ENCODE measurements at regions not wholly inside any gene's neighbourhood (a gene's known extent, or its start where the extent isn't known, plus 50 kb on each side); places are given as distances from the start of the nearest gene placed in this dataset.

DNA sequence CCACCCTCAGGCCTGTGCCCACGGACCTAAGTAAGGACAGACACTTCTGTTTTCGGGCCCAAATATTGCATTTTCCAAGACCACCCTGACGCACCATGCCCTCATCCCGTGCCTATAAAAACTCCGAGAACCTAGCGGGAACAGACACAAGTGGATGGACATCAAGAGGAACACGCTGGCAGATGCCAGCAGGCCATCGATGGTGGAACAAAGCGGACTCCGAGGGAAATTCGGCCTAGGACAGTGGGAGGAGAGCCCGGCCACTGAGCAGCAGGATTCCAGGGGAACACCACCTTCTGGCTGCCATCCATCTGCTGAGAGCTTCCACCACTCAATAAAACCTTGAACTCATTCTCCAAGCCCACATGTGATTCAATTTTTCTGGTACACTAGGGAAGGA is 243.6 kb upstream of the ZWINT start:
- intact Hi-C loops (cut with DNase I): no loop called here
- DNase-seq: peak in 2 of 10 donors; percentile 52 to 55

GRCh38 chr10:56599201-56599600 is 238.1 kb upstream of the ZWINT start:
- DNase-seq: no peak
- intact Hi-C loops (cut with DNase I): no loop called here

DNA sequence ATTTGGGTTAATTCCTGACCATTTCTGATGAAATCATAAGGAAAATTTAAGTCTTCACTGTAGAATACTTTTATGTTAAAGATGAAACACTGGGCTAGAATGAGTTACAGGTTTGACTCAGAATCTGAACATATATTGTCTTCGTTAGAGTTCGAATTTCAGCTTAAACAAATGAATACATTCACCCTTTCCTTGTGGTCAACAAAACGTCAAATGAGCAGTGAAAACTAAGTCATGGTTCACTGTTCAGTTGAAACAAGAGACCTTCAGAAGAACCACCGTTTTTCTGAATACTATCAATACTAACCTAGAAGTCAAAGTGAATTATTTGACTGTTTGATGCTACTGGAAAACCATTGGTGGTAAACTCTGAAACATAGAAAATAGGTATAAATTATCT is 235.2 kb upstream of the ZWINT start:
- DNase-seq: no peak
- intact Hi-C loops (cut with DNase I): no loop called here

DNA sequence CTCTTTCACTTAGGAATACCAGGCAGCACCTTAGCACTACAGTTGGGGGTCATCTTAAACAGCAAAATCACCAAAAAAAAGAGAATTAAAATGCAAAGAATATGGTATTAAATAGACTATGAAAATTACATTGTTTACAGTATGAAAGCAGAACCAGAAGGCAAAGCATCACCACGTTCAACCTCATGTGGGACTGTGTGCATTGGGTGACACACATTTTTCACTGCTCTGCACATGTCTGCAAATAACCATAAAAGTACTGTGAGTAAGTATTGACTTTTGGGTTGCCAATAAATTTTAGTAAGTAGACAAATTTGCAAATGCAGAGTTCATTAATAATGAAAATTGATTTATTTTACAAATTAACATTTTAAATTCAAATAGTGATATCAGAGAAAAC is 232.1 kb upstream of the ZWINT start:
- intact Hi-C loops (cut with DNase I): no loop called here
- DNase-seq: no peak

DNA sequence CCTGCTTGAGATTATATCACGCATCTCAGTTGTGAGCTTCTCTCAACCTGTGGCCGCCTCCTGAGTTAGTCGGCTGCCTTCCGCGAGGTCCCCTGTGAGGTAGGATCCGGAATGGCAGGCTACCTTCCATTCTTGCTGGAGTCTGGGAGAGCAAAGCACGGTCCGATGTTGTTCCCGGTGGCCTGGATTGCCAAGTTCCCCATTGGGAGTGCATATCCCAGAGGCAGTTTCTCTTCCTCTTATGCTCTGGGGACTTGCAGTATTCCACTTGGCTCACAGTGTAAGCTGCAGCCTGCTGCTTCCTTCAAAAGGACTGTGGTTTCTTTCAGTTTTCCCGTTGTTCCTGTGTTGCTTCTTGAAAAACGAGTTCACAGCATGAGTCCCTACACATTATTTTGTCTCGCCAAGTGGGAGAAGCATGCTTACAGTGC is 225.4 kb upstream of the ZWINT start:
- DNase-seq: peak in 3 of 10 donors; percentile 59 to 64 (median 63)
- intact Hi-C loops (cut with DNase I): no loop called here

- DNase-seq: peak in 1 of 10 donors; percentile 41
- intact Hi-C loops (cut with DNase I): no loop called here
These were observed 224.6 kb upstream of the ZWINT start for GRCh38 chr10:56585447-56586171.

GRCh38 chr10:56583316-56583715 is 222.3 kb upstream of the ZWINT start:
- no peak for DNase-seq
- intact Hi-C loops (cut with DNase I): no loop called here

DNA sequence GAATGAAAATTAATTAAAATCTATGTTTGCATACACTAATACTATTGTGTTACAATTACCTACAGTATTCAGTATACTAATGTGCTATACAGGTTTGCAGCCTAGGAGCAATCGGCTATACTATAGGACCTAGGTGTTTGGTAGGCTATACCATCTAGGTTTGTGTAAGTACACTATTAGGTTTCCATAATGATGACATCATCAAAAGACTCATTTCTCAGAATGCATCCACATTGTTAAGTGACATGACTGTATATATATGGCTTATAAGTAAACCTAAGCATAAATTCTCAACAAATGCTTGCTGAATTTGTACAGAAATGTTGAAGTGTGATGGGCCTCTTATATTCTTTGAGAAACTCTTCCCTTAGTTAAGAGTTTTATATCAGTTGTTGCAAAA is 206.5 kb upstream of the ZWINT start:
- no peak for DNase-seq

GRCh38 chr10:56561336-56561735 is 200.3 kb upstream of the ZWINT start:
- DNase-seq: no peak
- intact Hi-C loops (cut with DNase I): no loop called here

More for the DNA sequence above, 206.5 kb upstream of the ZWINT start:
- intact Hi-C loops (cut with DNase I): no loop called here

- DNase-seq: no peak
- intact Hi-C loops (cut with DNase I): no loop called here
These were observed 190.0 kb upstream of the ZWINT start for GRCh38 chr10:56551037-56551436.

DNA sequence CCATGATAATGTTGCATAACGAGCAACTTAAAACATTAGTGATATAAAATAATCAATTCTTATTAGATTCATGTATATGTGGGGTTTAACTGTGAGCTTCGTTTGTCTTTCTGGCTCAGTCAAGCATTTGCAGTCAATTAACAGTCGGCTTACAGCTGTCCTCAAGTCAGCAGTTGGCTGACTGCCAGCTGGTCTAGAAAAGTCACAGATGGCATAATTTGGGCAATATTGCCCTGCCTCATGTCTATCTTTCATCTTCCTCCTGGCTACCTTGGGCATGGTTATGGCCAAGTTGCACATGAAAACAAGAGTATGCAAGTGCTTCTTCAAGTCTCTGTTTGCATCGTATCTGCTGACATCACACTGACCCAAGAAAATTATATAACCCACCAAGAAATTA is 186.1 kb upstream of the ZWINT start:
- DNase-seq: no peak
- intact Hi-C loops (cut with DNase I): no loop called here

GRCh38 chr10:56537984-56538383 is 176.9 kb upstream of the ZWINT start:
- intact Hi-C loops (cut with DNase I): no loop called here
- no peak for DNase-seq

- no peak for DNase-seq
- intact Hi-C loops (cut with DNase I): no loop called here
These were observed 161.1 kb upstream of the ZWINT start for GRCh38 chr10:56522166-56522565.

GRCh38 chr10:56508562-56508961 is 147.5 kb upstream of the ZWINT start:
- DNase-seq: peak in 1 of 10 donors; percentile 35
- intact Hi-C loops (cut with DNase I): no loop called here

- intact Hi-C loops (cut with DNase I): no loop called here
- DNase-seq: no peak
These were observed 146.0 kb upstream of the ZWINT start for GRCh38 chr10:56507033-56507432.

GRCh38 chr10:56505555-56505954 is 144.5 kb upstream of the ZWINT start:
- no peak for DNase-seq
- intact Hi-C loops (cut with DNase I): no loop called here

DNA sequence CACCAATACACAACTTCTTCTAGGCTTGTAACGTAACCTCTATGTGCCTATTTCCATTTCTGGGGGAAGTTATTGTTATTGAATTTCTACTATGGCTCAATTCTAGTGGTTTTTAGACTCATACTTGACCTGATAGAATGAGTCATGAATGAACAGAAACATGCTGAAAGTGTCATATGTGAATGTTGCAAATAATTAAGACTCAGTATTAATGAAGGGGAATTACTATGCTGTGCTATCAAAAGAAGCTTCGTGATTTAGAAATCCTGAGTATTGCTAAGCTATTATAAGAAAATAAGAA is 135.1 kb upstream of the ZWINT start:
- intact Hi-C loops (cut with DNase I): no loop called here
- no peak for DNase-seq

GRCh38 chr10:56487746-56488145 is 126.7 kb upstream of the ZWINT start:
- DNase-seq: no peak
- intact Hi-C loops (cut with DNase I): no loop called here

DNA sequence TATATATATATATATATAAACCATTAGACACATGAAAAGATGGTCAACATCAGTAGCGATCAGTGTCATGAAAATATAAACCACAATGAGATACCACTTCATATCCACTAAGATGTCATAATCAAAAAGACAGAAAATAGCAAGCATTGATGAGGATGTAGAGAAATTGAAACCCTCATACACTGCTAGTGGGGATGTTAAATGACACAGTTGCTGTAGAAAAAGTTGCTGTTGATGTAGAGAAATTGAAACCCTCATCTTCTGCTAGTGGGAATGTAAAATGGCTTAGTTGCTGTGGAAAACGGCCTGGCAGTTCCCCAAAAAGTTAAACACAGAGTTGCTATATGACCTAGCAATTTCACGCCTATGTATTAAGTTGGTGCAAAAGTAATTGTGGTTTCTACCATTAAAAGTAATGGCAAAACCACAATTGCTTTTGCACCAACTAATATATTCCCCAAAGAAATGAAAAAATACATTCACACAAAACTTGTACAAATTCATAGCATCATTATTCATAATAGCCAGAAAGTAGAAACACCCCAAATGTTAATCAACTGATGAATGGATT is 120.5 kb upstream of the ZWINT start:
- intact Hi-C loops (cut with DNase I): no loop called here
- DNase-seq: no peak

- DNase-seq: no peak
- intact Hi-C loops (cut with DNase I): no loop called here
These were observed 111.9 kb upstream of the ZWINT start for GRCh38 chr10:56472978-56473377.

GRCh38 chr10:56470701-56471100 is 109.6 kb upstream of the ZWINT start:
- intact Hi-C loops (cut with DNase I): no loop called here
- no peak for DNase-seq

- intact Hi-C loops (cut with DNase I): no loop called here
- no peak for DNase-seq
These were observed 108.4 kb upstream of the ZWINT start for GRCh38 chr10:56469482-56469881.

- peak in 3 of 10 donors; percentile 17 to 59 (median 22) for DNase-seq
- intact Hi-C loops (cut with DNase I): no loop called here
These were observed 104.9 kb upstream of the ZWINT start for GRCh38 chr10:56466005-56466404.
